Activated CD8-positive, alpha-beta memory T cell treated with anti-CD3 and anti-CD28 coated beads, Interleukin-2, amount 50 U/mL, for 24 hours (primary cell): ENCODE measurements at regions not wholly inside any gene's neighbourhood (a gene's known extent, or its start where the extent isn't known, plus 50 kb on each side); places are given as distances from the start of the nearest gene placed in this dataset.
"Not testable (repeated sequence)": the region's sequence is repeated elsewhere in the genome, so short reads cannot be mapped to it uniquely, and the experiment has no call there.

Experiments used
- DNase-seq: peaks from one replicate; pipeline ENCODE4 v3.0.0-alpha.2; 2020; ENCODE audit errors: extremely low read depth

DNA sequence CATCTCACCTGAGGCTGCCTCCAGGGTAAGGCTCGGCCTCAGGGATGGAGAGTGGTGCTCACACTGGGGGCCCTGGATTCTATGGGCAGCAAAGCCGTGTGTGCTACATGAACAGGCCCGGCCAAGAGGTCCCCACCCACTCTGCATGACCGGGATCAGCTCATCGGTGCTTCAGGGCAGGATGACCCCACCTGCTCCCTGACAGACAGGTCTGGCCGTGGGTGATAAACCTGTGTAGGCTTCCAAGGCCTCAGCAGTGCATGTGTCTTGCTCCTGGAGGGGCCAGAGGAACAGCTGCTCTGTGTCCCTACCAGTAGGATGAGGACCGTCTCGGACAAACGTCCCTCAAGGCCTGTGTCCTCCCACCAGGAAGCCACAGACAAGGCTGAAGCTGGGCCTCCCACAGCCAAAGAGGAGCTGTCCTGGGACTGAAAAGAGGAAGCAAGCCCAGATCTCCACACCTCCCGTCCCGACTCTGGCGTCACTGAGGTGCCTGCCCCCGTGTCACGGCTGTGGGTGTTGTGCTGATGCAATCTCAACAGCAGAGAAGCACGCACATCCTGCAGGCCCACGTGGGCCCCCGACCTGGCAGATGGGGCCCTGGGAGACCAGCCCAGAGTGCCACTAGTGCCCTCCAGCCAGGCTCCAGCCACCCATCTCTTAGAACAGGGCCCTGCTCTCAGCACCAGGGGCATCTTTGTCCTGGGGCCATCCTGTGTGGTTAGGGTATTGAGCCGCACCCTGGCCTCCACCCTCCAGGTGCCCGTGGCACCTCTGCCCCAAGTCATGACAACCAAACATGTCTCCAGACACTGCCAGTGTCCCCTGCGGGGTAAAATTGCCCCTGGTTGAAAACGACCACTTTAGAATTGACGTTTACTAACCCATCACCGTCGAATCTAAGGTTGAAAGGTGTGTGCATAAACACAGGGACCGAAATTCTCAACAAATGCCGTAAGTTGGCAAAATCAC is 5455.9 kb upstream of the TPTE start:
- DNase-seq: peak; percentile 27

DNA sequence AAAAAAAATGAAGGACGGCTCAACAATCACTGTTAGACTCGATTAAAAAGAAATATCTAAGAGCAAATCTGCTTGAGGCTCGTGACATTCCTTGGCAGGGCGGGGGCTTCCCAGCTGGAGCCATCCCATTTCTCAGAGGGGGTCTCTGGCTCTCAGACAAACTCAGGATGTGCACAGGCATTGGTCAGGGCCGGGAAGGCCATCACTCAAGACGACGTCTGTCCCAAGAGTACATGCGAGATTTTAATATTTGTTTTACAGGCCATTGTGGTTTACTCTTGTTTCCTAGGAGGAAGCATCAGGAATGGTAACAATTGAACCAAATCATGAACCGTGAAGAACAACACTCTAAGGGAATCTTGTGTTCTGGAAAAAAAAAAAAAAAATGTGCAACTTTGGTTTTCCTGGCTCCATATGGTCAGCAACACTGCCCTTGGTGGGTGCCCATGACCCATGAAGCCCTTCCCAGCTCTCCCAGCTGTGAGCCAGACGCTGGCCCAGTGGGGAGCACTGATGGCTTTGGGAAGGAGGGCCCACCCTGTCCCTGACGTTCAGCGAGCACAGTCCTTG is 5454.6 kb upstream of the TPTE start:
- DNase-seq: not testable (repeated sequence)

DNA sequence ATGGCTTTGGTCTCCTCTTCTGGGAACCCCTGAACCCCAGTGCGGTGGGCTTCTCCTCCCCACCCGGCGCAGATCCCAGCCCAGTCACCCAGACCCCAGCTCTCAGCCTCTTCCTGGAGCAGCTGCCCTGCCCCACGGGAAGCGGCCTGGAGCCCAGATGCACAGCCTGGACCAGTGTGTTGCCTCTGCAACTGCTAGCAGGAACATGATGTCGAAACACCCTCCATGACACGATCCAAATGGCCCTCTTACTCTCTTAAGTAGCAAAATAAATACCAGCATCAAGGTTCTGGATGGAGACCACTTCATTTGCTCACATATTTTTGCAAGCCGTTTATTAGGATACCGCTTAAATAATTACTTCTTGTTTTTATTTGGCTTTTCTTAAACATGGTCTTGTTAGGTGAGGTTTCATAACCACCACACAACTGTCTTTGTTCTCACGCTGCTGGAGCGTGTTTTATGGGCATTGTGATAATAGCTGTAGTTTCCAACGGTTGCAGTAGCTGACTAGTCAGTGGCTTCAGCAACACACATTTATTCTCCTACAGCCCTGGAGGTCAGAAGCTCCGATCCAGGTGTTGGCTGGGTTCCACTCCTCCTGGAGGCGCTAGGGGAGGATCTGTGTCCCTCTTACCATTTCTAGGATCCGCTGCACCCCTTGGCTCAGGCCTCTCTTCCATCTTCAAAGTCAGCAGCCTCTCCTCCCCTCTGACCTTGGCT is 5453.9 kb upstream of the TPTE start:
- not testable (repeated sequence) for DNase-seq

DNA sequence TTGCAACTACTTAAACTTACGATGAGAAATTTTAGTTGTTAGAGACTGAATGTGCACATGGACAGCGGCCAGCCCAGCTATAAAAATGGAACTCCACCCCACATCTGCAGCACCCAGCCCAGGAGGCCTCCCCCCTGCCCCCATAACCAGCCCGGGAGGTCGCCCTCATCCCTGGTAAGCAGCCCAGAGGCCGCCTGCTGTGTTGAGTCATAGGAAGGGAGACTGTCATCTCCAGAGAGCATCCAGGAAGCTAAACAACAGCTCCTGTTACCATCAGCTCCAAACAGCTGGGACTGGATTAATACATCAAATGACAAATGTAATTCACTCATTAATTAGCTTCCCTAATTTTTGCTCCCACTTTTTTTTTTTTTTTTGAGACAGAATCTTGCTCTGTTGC is 5452.7 kb upstream of the TPTE start:
- not testable (repeated sequence) for DNase-seq

DNA sequence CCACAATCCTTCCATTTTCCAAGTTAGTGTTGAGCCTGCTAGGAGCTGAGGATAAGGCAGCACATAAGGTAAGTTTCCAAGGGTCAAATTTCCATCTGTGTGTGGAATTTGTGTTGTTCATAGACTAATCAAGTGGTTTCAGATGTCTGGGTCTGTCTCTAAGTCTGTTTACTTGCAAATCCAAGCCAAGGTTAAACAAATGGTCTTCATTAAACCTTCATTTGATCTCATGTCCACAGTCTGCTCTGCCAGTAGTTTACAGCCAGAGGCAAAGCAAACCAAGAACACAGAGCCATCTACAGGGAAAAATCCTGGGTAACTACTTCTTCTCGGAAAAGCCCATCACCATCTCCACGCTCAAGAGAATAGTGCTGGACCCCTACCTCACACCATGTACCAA is 5450.2 kb upstream of the TPTE start:
- DNase-seq: not testable (repeated sequence)

DNA sequence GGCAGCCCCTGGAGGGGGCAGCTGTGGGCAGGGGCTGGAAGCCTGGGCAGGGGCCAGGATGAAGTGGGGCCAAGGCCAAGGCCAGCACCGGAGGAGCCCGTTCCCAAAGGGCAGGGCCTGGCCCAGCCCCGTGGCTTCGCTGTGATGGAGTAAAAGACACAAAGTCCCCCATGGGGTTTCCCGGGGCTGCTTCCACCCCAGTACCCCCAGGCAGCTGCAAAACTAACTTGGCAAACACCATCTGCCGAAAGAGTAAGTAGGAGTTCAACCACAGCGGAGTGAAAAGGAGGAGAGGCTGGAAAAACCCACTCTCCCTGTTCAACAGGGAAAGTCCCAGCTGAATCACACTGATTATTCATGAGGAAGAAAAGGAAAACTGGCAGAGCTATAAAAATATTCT is 5444.5 kb upstream of the TPTE start:
- DNase-seq: not testable (repeated sequence)

DNA sequence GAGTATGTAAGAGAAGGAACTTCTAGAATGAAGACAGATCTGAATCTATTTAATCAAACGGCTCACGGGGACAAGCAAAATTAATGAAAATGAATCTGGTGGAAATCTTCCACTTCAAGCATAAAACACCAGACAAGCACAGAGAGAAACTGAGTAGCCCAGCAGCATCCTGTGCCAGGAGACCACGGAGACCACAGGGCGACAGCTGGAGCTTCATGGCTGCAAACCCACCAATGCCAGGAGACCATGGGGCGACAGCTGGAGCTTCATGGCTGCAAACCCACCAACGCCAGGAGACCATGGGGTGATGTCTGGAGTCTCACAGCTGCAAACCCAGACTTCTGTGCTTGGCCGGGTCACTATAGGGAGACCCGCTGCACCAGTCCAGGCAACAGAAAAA is 5442.0 kb upstream of the TPTE start:
- not testable (repeated sequence) for DNase-seq

DNA sequence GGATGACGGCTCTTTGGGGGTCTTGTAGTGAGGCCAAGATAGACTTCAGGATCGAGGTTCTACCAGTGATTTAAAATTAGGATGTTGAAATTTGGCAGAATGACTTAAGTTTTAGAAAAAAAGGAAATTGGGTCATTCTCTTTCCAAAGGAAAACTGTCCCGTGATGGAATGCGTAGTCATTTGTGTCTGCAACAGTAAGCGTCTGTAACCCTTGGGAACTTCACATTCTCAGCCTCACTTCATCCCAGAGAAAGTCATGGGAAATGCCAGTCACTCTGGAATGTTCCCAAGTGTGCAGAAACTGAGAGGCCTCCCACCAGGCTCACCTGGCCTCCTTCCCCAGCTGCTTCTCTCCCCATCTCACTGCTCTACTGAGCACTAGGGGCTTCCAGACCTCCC is 5441.4 kb upstream of the TPTE start:
- DNase-seq: not testable (repeated sequence)

DNA sequence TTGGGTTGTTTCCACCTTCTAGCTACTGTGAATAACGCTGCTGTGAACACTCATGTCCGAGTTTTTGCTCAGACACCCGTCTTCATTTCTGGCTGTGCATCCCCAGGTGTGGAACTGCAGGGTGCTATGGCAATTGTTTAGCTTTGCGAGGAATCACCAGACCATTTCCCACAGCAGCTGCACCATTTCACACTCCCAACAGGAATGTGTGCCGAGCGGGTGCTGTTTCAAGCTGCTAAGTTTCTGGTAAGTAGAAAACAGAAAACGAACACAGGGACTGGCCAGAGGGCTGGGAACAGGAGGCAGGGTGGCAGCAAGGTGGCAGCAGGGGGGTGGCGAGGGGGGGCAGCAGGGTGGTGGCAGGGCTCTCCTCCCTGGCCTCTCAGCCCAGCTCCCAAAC is 5437.1 kb upstream of the TPTE start:
- DNase-seq: not testable (repeated sequence)

DNA sequence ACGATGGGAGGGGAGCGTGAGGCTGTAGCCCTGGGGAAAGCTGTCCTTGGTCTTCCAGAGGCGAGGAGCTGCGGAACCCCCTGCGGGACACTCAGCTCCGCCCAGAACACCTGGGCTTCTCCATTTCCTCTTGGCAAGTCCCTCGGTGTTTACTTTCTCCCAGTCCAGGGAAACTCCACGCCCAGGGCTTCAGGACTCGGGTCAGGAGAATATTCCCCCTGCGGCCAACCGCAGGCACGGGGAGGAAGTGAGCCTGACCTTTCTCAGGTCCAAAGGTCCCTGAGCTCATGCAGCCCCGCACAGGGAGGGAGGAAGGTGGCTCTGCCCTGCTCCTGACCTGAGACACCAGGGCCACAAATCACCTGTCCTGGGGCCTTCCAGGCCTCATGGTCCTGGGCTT is 5435.9 kb upstream of the TPTE start:
- DNase-seq: not testable (repeated sequence)

DNA sequence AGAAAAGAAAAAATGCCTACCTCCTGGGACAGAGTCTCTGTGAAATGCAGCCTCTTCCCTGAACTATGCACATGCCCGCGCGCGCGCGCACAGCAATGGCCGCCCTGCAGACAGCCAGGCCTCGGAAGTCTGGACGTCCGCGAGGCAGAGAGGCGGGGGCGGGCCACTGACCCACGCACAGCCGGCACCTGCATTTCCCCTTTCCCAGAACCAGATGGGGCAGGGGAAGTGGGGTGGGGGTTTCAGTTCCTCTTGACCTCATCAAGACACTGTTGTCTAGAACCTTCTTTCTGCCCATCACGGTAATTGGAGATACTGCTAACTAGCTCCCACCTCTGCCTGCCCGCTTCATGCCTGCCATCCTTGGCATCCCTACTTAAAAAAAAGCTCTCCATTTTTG is 5435.0 kb upstream of the TPTE start:
- DNase-seq: not testable (repeated sequence)

DNA sequence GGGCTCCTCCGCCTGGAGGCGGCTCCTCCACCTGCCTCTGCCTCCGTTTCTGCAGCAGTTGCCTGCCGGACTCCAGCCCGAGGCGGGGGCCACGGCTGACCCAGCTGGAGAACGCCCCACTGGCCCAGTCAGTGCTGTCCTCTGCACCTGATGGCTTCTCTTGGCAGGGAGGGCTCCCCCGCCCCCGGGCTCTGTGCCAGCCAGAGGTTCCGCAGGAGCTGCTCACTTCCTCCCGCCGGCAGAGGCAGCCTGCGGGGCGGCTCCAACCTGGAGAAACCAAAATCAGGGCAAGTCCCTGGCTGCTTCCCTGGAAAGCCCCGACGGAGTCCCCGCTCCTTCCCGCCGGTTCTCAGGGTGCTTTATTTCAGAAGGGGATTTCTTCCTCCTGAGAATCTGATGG is 5432.6 kb upstream of the TPTE start:
- not testable (repeated sequence) for DNase-seq

DNA sequence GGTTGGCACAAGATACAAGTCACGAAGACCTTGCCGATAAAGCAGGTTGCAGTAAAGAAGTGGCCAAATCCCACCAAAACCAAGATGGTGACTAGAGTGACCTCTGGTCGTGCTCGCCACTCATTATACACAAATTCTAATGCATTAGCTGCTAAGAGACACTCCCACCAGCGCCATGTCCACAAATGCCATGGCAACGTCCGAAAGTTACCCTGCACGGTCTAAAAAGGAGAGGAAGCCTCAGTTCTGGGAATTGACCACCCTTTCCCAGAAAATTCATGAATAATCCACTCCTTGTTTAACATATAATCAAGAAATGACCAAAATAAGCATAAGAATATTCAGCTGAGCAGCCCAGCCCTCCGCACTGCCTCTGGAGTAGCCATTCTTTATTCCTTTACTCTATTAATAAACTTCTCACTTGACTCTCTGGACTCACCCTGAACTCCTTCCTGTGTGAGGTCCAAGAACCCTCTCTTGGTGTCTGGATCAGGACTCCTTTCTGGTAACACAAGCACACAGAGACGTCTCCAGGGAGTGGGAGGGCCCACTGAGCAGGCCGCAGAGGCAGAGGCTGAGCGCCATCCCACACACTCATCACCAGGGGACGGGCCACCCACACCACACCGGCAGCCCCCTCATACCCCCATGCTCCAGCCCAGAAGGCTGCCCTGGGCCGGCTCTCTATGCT is 5431.8 kb upstream of the TPTE start:
- DNase-seq: not testable (repeated sequence)

DNA sequence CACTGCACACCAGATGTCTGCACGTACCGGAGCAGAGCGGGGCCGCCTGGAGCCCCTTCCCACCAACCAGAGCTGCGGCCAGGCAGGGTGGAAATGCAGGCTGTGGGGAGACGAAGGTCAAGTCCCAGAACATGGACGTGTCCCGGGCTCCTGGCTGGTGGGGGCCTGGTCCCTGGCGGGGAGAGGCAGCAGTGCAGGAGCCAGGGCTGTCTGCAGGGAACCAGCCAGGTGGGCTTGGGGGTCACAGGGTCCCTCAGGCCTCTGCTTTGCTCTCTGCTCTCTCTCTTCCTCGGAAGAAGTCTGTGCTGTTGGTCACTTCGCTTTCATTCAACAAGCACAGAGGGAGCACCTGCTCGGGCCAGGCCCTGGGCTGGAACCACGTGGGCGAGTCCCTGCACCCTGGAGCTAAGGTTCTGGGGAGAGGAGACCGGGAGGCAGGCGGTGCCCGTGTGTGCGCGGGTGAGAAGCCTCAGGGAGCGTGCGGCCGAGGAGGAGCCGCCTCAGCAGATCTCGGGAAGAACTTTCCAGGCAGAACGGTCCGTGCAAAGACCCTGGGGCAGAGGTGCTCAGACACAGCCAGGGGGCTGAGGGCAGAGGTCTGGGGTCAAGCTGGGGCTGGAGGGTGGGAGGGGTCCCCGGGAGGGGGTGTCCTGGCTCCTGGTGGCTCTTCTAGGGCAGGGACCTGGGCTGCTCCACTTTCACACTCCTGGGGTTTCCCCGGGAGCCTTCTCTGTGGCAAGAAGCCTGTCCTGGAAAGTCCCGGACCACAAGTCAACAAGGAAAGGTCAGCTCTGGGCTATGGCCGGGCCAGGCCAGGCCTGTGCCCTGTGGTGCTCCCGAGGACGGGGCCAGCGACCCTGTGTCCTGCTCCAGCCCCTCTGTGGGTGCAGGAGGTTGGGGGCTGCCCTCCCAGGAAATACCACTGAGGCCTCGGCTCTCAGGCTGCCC is 5431.0 kb upstream of the TPTE start:
- DNase-seq: not testable (repeated sequence)

DNA sequence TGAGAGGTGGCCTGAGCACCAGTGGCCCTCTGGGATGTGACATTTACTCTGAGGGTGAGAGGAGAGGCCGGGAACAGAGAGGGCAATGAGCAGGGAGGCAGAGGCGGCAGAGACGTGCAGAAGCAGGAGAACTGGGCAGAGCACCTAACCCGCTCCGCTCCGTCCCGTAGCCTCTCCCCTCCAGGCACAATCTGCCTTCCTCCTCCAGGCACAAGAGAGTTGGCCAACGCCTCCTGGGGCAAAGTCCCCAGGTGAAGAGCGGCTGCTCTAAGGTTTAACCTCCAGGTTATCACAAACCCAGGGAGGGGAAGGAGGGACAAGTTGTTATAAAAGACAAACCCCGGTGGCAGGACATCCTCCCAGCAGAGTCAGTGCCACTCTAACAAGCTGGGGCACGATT is 5430.1 kb upstream of the TPTE start:
- DNase-seq: not testable (repeated sequence)

DNA sequence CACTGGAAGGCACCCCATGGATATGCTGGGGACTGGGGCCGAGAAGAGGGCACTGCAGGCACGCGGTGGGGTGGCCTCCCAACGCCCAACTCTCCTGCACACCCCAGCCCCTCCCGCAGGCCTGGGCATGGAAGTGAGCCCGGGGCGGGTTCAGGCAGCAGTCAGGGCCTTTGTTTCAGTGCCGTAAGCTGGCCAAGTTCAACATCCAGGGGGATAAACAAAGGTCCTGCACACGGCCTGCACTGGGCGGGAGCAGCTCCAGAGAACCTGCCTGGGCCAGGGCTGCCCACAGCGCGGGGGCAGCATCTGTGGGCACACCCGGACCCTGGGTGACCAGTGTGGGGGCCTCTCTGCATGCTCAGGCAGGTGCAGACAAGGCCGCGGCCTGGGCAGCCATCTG is 5425.8 kb upstream of the TPTE start:
- DNase-seq: not testable (repeated sequence)

DNA sequence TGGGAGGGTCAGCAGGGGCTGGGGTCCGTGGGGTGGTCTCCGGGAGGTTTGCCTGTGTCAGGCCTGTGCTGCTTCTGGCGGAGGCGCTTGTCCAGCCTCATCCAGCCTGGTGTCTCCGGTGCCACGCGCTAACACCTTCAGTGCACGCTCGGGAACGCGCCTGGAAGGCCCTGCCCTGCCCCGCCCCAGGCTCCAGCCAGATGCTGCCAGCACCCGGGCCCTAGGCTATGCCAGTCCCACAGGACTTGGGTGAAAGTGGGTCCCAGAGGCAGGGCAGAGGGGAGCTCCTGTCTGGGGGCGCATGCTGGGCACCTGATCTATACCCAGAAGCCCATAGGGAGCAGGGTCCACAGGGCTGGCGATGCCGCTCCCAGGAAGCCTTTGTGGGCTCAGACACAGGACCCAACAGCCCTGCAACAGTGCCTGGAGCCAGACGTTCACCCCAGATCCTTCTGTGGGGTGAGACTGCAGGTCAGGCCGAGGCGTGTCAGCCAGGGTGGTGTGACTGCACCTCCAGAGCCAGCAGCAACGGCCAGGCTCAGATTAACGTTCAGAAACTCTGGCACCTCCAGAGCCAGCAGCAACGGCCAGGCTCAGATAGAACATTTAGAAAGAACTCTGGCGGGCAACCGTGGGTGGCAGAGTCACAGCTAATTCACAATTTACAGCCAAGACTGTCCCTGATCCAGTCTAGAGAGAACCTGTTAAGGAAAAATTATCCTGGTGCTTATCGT is 5423.2 kb upstream of the TPTE start:
- not testable (repeated sequence) for DNase-seq

DNA sequence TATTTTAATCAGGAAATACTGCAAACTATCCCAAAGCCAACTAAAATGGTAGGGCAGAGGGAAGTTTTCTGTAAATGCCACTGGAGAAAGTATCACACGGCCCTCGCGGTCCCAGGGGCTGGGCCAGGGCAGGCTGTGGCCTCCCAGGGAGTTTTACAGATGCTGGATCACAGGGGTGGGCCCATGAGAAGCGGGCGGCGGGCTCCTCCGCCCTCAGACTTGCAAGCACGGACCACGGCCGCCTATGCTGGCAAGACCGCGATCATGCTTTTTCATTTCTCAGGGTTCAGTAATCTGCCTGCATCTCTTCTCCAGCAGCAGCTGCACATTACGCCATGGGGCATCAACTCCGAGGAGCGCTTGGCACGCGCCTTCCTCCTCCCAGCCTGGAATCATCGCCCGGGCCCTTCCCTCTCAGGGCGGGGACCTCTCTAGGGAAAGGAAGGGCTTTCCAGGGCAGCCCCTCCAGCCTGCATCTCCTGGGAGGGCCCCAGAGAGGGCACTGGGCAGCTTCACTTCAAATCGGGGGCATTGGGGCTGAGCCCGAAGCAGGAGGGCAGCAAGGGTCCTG is 5420.7 kb upstream of the TPTE start:
- DNase-seq: not testable (repeated sequence)

DNA sequence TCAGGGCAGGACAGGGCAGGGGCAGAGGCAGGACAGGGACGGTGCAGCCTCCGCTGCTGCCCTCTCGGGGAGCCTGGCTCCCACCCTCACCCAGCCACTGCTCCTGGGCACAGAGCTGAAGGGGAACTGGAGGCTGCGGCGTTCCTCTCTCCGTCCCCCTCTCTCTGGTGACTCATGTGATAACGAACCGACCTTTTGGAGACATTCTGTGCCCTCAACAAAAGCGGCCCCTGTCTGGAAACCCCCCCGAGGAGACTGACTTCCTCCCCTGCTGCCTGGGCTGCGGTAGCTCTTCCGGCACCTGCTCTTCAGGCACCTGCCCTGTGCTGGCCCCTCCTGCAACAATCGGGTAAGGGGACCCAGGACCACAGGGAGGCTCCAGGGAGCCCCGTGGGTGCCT is 5419.6 kb upstream of the TPTE start:
- peak; percentile 58 for DNase-seq
